Keratinocyte (primary cell): ENCODE measurements at regions not wholly inside any gene's neighbourhood (a gene's known extent, or its start where the extent isn't known, plus 50 kb on each side); places are given as distances from the start of the nearest gene placed in this dataset.

ENCODE experiments used
- CTCF ChIP-seq, 3 experiments: IDR thresholded peaks in 1 of 3; conservative IDR thresholded peaks in 1 of 3; optimal IDR thresholded peaks in 1 of 3; 2 replicates in 2 of 3; 3 replicates in 1 of 3; pipeline versions ENCODE3 to v1.5.1; 2011; ENCODE audit warnings: low read length in 3 of 3, mild to moderate bottlenecking in 3 of 3, moderate library complexity in 2 of 3, control low read depth in 1 of 3, inconsistent platforms in 1 of 3; ENCODE audit not compliant: insufficient read depth in 2 of 3; ENCODE audit errors: extremely low read depth in 1 of 3
- EZH2 ChIP-seq: IDR thresholded peaks from one replicate; pipeline ENCODE4 v1.6.1; 2012; ENCODE audit warnings: inconsistent platforms, mild to moderate bottlenecking, low read length, moderate library complexity

GRCh38 chr2:77664491-77664890 is 142.3 kb upstream of the LRRTM4 start:
- TF ChIP-seq CTCF (optimal IDR thresholded peaks at IDR 0.05 in 1 of 3, IDR thresholded peaks at IDR 0.05 in 1 of 3, conservative IDR thresholded peaks at IDR 0.05 in 1 of 3; ENCODE audit: extremely low read depth in 1 of 3, insufficient read depth in 2 of 3, low read length in 3 of 3) (no peak), EZH2 (no peak)
